Middle frontal gyrus (tissue), 1 donor: ENCODE measurements at regions not wholly inside any gene's neighbourhood (a gene's known extent, or its start where the extent isn't known, plus 50 kb on each side); places are given as distances from the start of the nearest gene placed in this dataset.

ENCODE experiments used
- DNase-seq: peaks from one replicate; pipeline ENCODE4 v3.0.0-alpha.2; 2015; ENCODE audit warnings: low spot score; ENCODE audit errors: extremely low spot score

- DNase-seq, result no peak
Measured at GRCh38 chr3:153714588-153715290, 406.5 kb upstream of the ARHGEF26 start.

GRCh38 chr3:153722157-153722556 lies 399.0 kb upstream of the ARHGEF26 start:
- DNase-seq, result no peak

- no peak for DNase-seq
Measured at GRCh38 chr3:153731071-153731470, 390.1 kb upstream of the ARHGEF26 start.

- no peak for DNase-seq
Measured at GRCh38 chr3:153734777-153735551, 386.2 kb upstream of the ARHGEF26 start.

- DNase-seq, result no peak
Measured at GRCh38 chr3:153740109-153740508, 381.1 kb upstream of the ARHGEF26 start.

- DNase-seq, result no peak
Measured at GRCh38 chr3:153744889-153745288, 376.3 kb upstream of the ARHGEF26 start.

GRCh38 chr3:153746211-153746610 lies 375.0 kb upstream of the ARHGEF26 start:
- no peak for DNase-seq

GRCh38 chr3:153749070-153749610 lies 372.1 kb upstream of the ARHGEF26 start:
- DNase-seq, result no peak

- DNase-seq, result no peak
Measured at GRCh38 chr3:153752405-153753027, 368.7 kb upstream of the ARHGEF26 start.

- DNase-seq, result no peak
Measured at GRCh38 chr3:153753035-153753434, 368.2 kb upstream of the ARHGEF26 start.

- DNase-seq, result no peak
Measured at GRCh38 chr3:153756816-153757215, 364.4 kb upstream of the ARHGEF26 start.

GRCh38 chr3:153757839-153758238 lies 363.4 kb upstream of the ARHGEF26 start:
- no peak for DNase-seq

- no peak for DNase-seq
Measured at GRCh38 chr3:153760948-153761347, 360.2 kb upstream of the ARHGEF26 start.

- no peak for DNase-seq
Measured at GRCh38 chr3:153762411-153763235, 358.6 kb upstream of the ARHGEF26 start.

GRCh38 chr3:153767601-153768560 lies 353.3 kb upstream of the ARHGEF26 start:
- no peak for DNase-seq

- no peak for DNase-seq
Measured at GRCh38 chr3:153768561-153769469, 352.4 kb upstream of the ARHGEF26 start.

- DNase-seq, result no peak
Measured at GRCh38 chr3:153783106-153783505, 338.1 kb upstream of the ARHGEF26 start.

- DNase-seq, result no peak
Measured at GRCh38 chr3:153783741-153784480, 337.3 kb upstream of the ARHGEF26 start.
